Activated CD4-positive, alpha-beta T cell treated with anti-CD3 and anti-CD28 coated beads, Interleukin-2, amount 10 ng/mL, durations not matched to agents 7 days and 5 days (primary cell): ENCODE measurements at regions not wholly inside any gene's neighbourhood (a gene's known extent, or its start where the extent isn't known, plus 50 kb on each side); places are given as distances from the start of the nearest gene placed in this dataset.

ENCODE experiments used
- CTCF ChIA-PET: fragments of 350-600 bp; sonication (Branson Sonifier 250); formaldehyde crosslinking; loops from one replicate; lab custom pipeline; 2021; ENCODE audit warnings: antibody characterized with exemption; lab: Charles Lee
- POLR2A ChIA-PET: fragments of 350-600 bp; sonication (Branson Sonifier 250); formaldehyde crosslinking; loops from one replicate; lab custom pipeline; 2021; ENCODE audit warnings: antibody characterized with exemption; lab: Charles Lee
- DNase-seq: peaks from one replicate; pipeline ENCODE4 v3.0.0-alpha.2; 2020
- H3K27ac Mint-ChIP-seq: one replicate; pipeline ENCODE4 v1.8.0; 2021; ENCODE audit warnings: mild to moderate bottlenecking, moderate library complexity, mixed read lengths
- H3K27me3 Mint-ChIP-seq: one replicate; pipeline ENCODE4 v1.8.0; 2021; ENCODE audit warnings: mixed read lengths
- H3K36me3 Mint-ChIP-seq: one replicate; pipeline ENCODE4 v1.8.0; 2021; ENCODE audit warnings: low read depth, mixed read lengths
- H3K4me1 Mint-ChIP-seq: one replicate; pipeline ENCODE4 v1.8.0; 2021; ENCODE audit warnings: mixed read lengths
- H3K4me3 Mint-ChIP-seq: one replicate; pipeline ENCODE4 v1.8.0; 2021; ENCODE audit warnings: mild to moderate bottlenecking, moderate library complexity, mixed read lengths
- H3K9me3 Mint-ChIP-seq: one replicate; pipeline ENCODE4 v1.8.0; 2021; ENCODE audit warnings: mixed read lengths

DNA sequence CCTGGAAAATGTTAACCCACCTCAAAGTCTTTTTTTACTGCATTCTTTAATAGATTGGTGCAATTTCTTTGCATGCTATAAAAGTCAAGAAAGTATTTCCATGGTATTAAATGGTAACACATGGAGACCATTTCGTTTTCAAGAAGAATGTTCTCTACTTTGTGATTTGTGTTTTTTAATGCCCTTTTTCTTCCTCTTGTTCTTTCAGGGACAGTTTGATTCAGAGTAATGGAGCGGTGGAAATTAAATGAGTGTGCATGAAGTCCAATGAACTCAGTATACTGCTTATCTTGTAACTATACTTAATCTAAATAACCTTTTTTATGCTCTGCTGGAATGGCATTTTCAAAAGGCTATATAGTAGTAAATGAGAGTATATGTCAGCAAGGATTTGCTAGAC, 507.0 kb upstream of the CDH6 start:
- CTCF ChIA-PET = no interaction called here

DNA sequence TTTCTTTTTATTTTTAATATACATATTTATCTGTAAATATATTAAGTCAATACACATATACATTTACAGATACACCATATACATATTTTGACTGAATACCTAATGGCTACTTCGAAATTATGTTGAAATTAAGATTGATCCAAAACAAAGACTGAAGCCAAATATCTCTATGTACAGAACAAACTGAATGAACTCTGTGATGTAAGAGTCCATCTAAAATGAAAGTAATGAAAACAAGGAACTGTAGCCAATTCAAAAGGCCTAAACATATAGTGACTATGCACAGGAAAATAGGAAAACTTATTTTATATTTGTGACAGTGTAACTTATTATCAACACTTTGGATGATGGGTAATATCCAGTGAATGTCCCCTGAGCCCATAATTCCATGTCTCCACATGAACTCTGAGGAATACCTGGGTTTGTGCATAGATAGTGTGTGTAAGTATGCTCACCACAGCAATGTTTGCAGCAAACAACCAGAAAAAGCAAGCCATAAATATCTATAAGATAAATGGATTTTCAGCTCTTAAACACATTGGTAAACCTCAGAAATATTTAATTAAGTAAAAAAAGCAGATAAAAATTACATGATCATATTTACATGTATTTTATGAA, 517.2 kb upstream of the CDH6 start:
- CTCF ChIA-PET = no interaction called here
- DNase-seq = no peak
- POLR2A ChIA-PET = no interaction called here

More for the DNA sequence above, 507.0 kb upstream of the CDH6 start:
- H3K4me3 Mint-ChIP-seq = no peak overlapping the region
- no peak overlapping the region for H3K27ac Mint-ChIP-seq
- DNase-seq = no peak
- POLR2A ChIA-PET = no interaction called here
- H3K36me3 Mint-ChIP-seq = no peaks in the 10 kb centered on the region
- no peaks in the 10 kb centered on the region for H3K27me3 Mint-ChIP-seq
- H3K4me1 Mint-ChIP-seq = no peaks in the 10 kb centered on the region
- peaks cover 3% of the 10 kb centered on the region for H3K9me3 Mint-ChIP-seq

DNA sequence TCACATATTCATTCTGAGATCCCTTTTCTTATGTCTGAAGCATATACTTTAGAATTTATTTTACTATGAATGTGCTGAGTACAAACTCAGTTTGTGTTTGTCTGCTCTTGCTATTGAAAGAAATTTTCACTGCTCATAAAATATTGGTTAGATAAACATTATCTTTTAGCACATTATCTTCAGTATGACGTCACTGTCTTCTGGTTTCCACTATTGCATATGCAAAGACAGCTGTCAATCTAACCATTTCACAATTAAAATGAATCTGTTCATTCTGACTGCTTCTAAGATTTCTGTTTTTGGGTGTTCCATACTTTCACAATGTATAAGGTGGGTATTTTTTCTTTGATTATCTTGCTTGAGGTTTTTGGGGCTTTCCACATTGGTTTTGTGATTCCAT, 526.2 kb upstream of the CDH6 start:
- no peaks in the 10 kb centered on the region for H3K36me3 Mint-ChIP-seq
- no peak overlapping the region for H3K27ac Mint-ChIP-seq
- H3K9me3 Mint-ChIP-seq = no peaks in the 10 kb centered on the region
- H3K4me3 Mint-ChIP-seq = no peak overlapping the region
- H3K4me1 Mint-ChIP-seq = no peaks in the 10 kb centered on the region
- H3K27me3 Mint-ChIP-seq = no peaks in the 10 kb centered on the region
- ChIA-PET POLR2A (no interaction called here), CTCF (no interaction called here)
- DNase-seq = no peak

More for the DNA sequence above, 517.2 kb upstream of the CDH6 start:
- Mint-ChIP-seq H3K4me1 (no peaks in the 10 kb centered on the region), H3K27me3 (no peaks in the 10 kb centered on the region), H3K36me3 (no peaks in the 10 kb centered on the region), H3K4me3 (no peak overlapping the region), H3K9me3 (peaks cover 12% of the 10 kb centered on the region), H3K27ac (no peak overlapping the region)

DNA sequence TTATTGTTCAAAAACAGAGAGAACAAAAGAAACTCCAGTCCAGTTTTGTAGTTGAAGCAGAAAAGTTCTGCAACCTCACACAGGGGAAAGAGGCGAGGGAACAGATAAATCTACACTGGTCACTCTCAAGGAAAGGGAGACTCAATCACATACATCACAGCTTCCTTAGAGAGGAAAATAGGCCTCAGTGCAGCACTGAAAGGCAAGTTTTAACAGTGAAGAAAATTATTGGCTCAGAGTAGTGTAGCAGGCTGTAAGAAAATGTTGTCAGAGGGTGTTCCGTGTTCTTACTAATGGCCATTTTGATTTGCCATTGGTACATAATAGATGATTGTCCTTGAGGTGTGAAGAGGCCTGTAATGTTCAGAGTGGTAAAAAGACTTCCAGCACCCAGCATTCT, 530.0 kb upstream of the CDH6 start:
- POLR2A ChIA-PET = no interaction called here
- H3K27me3 Mint-ChIP-seq = no peaks in the 10 kb centered on the region
- H3K9me3 Mint-ChIP-seq = peaks cover 4% of the 10 kb centered on the region
- no peaks in the 10 kb centered on the region for H3K4me1 Mint-ChIP-seq
- no peak overlapping the region for H3K4me3 Mint-ChIP-seq
- no peaks in the 10 kb centered on the region for H3K36me3 Mint-ChIP-seq
- no peak for DNase-seq
- H3K27ac Mint-ChIP-seq = no peak overlapping the region
- CTCF ChIA-PET = no interaction called here

DNA sequence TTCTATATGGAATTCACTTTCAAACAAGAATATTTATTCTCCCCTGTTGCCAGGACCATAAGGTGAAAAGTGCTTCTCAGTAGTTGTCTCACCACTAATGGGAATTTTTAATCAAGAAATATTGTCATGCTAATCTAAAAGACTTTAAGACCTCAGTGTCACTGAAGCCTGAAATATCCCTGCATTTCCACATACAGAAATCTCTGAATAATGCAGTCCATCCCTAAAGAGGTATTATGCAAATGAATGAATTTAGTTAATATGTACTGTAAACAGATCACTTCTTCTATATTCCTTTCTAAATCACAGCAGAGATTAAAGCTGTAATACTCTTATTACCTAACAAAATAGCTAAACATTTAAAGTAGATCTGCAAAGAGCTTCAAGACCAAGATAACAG, 531.1 kb upstream of the CDH6 start:
- Mint-ChIP-seq H3K4me1 (no peaks in the 10 kb centered on the region), H3K9me3 (peaks cover 7% of the 10 kb centered on the region), H3K27ac (no peak overlapping the region), H3K36me3 (no peaks in the 10 kb centered on the region), H3K4me3 (no peak overlapping the region), H3K27me3 (no peaks in the 10 kb centered on the region)
- no peak for DNase-seq
- POLR2A ChIA-PET = no interaction called here
- CTCF ChIA-PET = no interaction called here

DNA sequence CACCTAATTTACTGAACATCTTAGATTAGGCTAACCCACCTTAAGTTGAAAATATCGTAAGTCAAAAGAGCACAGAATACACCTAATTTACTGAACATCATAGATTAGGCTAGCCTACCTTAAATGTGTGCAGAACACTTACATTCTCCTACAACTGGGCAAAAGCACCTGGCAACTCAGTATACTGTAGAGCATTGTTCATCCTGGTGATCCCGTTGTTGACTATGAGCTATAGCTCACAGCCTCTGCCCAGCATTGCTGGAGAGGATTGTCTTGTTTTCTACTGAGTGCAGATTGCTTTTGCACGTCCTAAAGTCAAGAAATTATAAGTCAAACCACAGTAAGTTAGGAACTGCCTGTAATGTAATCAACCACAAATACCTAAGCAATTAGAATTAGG, 531.8 kb upstream of the CDH6 start:
- Mint-ChIP-seq H3K4me1 (no peaks in the 10 kb centered on the region), H3K27ac (no peak overlapping the region), H3K9me3 (peaks cover 10% of the 10 kb centered on the region), H3K27me3 (no peaks in the 10 kb centered on the region), H3K36me3 (no peaks in the 10 kb centered on the region), H3K4me3 (no peak overlapping the region)
- no peak for DNase-seq
- CTCF ChIA-PET = no interaction called here
- POLR2A ChIA-PET = no interaction called here

DNA sequence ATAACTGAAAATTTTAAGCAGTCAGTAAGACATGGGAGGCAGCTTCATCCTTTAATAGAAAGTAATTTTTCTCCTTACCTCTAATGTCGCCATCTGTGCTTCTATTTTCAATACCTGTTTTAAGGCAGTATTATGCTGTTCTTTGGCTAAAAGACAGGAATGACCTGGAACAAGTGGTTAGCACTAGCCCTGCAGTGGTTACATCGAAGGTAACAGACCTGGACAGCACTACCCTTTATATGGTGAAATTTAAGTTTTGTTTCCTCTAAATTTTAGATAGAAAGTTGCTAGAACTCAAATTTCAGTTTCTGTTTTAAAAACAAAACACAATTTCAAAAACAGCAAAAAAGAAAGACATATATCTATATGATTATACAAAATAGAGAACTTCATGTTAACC, 534.1 kb upstream of the CDH6 start:
- H3K27me3 Mint-ChIP-seq = no peaks in the 10 kb centered on the region
- no peak overlapping the region for H3K27ac Mint-ChIP-seq
- CTCF ChIA-PET = no interaction called here

DNA sequence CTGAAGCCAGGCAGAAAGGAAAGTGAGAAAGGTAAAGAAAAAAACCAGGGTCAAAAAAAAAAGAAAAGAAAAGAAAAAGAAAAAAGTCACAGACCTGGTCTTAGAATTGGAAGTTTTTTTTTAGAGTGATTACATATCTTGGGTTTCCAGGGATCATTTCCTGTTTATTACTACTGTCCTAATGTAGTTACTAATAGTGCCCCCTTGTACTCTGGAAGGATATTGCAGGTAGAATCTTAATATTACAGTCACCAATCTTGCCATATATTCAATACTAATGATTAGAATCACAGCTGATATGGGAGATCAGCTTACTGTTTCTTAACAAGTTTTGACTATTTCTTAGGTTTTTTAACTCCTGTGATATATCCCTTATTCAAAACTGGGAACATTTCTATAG, 543.2 kb upstream of the CDH6 start:
- no peaks in the 10 kb centered on the region for H3K36me3 Mint-ChIP-seq
- H3K4me1 Mint-ChIP-seq = no peaks in the 10 kb centered on the region
- peaks cover 8% of the 10 kb centered on the region for H3K9me3 Mint-ChIP-seq
- ChIA-PET CTCF (no interaction called here), POLR2A (no interaction called here)
- no peak overlapping the region for H3K27ac Mint-ChIP-seq
- no peak for DNase-seq
- no peak overlapping the region for H3K4me3 Mint-ChIP-seq
- H3K27me3 Mint-ChIP-seq = no peaks in the 10 kb centered on the region

More for the DNA sequence above, 534.1 kb upstream of the CDH6 start:
- H3K36me3 Mint-ChIP-seq = no peaks in the 10 kb centered on the region
- no peak for DNase-seq
- H3K4me3 Mint-ChIP-seq = no peak overlapping the region
- peaks cover 10% of the 10 kb centered on the region for H3K9me3 Mint-ChIP-seq
- no peaks in the 10 kb centered on the region for H3K4me1 Mint-ChIP-seq
- POLR2A ChIA-PET = no interaction called here

DNA sequence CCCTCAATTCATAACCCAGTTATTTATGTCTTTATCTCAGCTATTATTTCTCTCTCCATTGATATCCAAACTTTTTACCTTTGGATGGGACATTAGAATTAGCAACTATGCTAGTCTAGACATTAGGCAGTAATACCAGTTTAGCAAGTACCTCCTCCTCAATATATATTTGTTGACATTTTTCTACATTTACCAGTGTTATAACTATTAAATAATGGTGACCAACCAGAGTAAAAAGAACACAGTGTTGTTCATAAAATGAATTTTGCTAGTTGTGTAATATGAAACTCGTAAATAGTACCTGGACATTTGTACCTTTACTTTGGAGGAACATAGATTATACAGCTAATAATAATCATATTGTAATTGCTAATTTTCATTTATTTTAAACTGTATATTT, 554.6 kb upstream of the CDH6 start:
- Mint-ChIP-seq H3K4me3 (no peak overlapping the region), H3K27me3 (no peaks in the 10 kb centered on the region), H3K4me1 (no peaks in the 10 kb centered on the region), H3K36me3 (no peaks in the 10 kb centered on the region), H3K9me3 (peaks cover 14% of the 10 kb centered on the region), H3K27ac (no peak overlapping the region)
- POLR2A ChIA-PET = no interaction called here
- CTCF ChIA-PET = no interaction called here
- no peak for DNase-seq

DNA sequence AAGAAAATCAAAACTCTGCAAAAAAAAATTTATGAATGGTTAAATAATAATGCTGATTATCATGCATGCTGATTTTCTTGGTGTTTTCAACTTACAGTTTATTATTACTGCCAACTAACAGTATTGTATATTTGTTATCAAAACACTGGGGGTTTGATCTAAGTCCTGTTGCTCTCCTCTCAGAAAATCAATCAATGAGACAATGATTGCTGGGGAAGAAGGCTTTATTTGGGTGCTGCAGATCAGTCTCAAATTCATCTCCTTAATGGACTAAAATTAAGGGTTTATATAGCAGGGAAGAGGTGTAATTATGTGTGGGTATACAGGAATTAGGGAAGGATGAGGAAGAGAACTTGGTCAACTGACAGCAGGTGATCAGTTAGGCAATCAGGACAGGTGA, 565.5 kb upstream of the CDH6 start:
- ChIA-PET POLR2A (no interaction called here), CTCF (no interaction called here)
- Mint-ChIP-seq H3K4me3 (no peak overlapping the region), H3K36me3 (no peaks in the 10 kb centered on the region), H3K9me3 (peaks cover 10% of the 10 kb centered on the region), H3K27me3 (no peaks in the 10 kb centered on the region), H3K4me1 (no peaks in the 10 kb centered on the region), H3K27ac (no peak overlapping the region)
- no peak for DNase-seq

DNA sequence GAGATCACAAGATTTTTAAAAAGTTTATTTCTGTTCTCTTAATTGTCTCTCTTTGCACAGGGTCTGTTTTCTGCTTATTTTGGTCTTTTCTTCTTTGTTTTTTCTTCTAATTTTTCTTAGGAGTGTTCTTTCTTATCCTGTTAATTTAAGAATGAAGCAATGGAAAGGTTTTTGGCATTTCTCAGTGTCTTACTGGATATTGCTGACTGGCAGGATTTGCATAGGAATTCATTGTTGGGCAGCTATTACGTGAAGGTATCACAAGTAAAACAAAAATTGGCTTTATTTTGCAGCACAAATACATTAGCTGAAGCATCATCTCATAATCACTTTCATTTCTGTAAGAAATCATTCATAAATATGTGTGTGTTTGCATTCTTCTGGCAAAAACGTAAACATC, 566.9 kb upstream of the CDH6 start:
- Mint-ChIP-seq H3K36me3 (no peaks in the 10 kb centered on the region), H3K4me1 (no peaks in the 10 kb centered on the region), H3K9me3 (peaks cover 10% of the 10 kb centered on the region), H3K27ac (no peak overlapping the region), H3K27me3 (no peaks in the 10 kb centered on the region), H3K4me3 (no peak overlapping the region)
- ChIA-PET POLR2A (no interaction called here), CTCF (no interaction called here)
- DNase-seq = no peak

DNA sequence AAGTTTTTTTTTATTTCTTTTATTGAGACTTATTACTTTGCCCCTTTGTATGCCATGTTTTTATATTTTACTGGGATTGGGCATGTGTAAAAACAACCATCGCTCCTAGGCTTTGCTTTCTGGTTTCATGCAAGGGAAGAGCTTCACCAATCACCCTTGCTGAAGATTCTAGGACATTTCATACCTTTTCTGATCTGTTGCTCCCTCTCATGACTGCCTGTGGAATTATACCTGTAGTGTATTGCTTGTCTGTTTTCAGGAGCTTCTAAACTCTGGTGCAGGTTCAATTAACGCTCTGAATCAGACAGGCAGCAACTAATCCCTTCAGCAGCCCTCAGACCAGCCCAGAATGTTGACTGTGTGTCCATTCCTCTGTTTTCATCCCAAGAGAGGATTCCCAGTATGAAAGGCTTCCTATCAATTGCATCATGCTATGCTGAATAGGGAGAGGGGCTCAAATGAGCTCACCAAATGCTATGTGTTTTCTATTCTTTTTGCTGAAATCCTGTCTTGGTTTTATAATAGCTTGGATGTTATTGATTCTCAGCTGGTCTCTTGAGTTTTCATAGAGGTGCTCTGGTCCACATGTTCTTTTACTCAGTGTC, 572.9 kb upstream of the CDH6 start:
- no peaks in the 10 kb centered on the region for H3K27me3 Mint-ChIP-seq
- no peak overlapping the region for H3K27ac Mint-ChIP-seq
- no peak for DNase-seq
- H3K9me3 Mint-ChIP-seq = peaks cover 17% of the 10 kb centered on the region
- H3K4me3 Mint-ChIP-seq = no peak overlapping the region
- H3K36me3 Mint-ChIP-seq = no peaks in the 10 kb centered on the region
- no peaks in the 10 kb centered on the region for H3K4me1 Mint-ChIP-seq
- POLR2A ChIA-PET = no interaction called here
- CTCF ChIA-PET = no interaction called here

DNA sequence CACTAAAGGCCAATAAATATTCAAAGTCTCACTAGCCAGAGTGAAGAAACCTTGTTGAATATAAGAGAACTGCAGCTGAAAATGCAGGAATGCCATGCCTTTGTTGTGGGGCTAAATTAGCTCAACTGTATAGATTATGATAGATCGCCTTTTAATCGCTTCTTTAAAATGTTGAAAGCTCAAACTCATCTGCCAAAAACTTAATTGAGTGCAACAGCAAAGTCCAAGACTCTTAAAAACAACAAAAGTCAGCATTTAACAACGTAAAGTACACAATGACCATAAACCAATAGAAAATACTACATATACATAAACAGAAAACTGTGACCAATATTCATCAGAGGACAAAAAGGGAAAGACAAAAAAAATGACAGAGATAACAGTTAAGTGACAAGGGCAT, 585.0 kb upstream of the CDH6 start:
- H3K4me3 Mint-ChIP-seq = no peak overlapping the region
- POLR2A ChIA-PET = no interaction called here

DNA sequence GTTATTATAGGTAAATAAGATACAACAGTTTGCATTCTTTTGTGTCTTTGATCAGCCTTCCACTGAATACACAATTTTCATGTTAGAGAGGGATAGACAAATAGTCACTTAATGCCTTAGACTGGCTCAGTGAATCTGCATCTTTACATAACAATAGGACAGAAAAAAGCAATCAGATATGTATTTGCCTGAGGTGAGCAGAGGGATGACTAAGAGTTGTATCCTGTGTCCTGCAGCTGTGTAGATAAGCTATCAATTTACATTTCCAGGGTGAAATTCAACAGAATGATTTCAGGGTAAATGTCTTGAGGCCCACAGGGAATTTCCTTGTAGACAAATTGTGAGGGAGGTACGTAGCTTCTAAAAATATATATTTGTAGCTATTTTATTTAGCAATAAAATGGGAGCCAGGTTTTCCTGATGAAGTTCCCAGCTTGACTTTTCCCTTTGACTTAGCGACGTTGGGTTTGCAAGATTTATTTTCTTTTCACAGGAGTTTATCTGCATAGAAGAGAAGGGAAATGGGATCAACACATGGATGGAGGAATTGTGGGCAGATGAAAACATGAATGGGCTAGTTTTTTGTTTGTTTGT, 586.1 kb upstream of the CDH6 start:
- POLR2A ChIA-PET = no interaction called here

More for the DNA sequence above, 585.0 kb upstream of the CDH6 start:
- DNase-seq = no peak
- no peaks in the 10 kb centered on the region for H3K27me3 Mint-ChIP-seq
- CTCF ChIA-PET = no interaction called here
- H3K9me3 Mint-ChIP-seq = peaks cover 9% of the 10 kb centered on the region
- no peaks in the 10 kb centered on the region for H3K36me3 Mint-ChIP-seq
- no peak overlapping the region for H3K27ac Mint-ChIP-seq
- H3K4me1 Mint-ChIP-seq = no peaks in the 10 kb centered on the region

More for the DNA sequence above, 586.1 kb upstream of the CDH6 start:
- Mint-ChIP-seq H3K27me3 (no peaks in the 10 kb centered on the region), H3K4me3 (no peak overlapping the region), H3K9me3 (peaks cover 13% of the 10 kb centered on the region), H3K4me1 (no peaks in the 10 kb centered on the region), H3K36me3 (no peaks in the 10 kb centered on the region), H3K27ac (no peak overlapping the region)
- DNase-seq = no peak
- CTCF ChIA-PET = no interaction called here
